ENCODE measurements at regions not wholly inside any gene's neighbourhood (a gene's known extent, or its start where the extent isn't known, plus 50 kb on each side); places are given as distances from the start of the nearest gene placed in this dataset.

DNA sequence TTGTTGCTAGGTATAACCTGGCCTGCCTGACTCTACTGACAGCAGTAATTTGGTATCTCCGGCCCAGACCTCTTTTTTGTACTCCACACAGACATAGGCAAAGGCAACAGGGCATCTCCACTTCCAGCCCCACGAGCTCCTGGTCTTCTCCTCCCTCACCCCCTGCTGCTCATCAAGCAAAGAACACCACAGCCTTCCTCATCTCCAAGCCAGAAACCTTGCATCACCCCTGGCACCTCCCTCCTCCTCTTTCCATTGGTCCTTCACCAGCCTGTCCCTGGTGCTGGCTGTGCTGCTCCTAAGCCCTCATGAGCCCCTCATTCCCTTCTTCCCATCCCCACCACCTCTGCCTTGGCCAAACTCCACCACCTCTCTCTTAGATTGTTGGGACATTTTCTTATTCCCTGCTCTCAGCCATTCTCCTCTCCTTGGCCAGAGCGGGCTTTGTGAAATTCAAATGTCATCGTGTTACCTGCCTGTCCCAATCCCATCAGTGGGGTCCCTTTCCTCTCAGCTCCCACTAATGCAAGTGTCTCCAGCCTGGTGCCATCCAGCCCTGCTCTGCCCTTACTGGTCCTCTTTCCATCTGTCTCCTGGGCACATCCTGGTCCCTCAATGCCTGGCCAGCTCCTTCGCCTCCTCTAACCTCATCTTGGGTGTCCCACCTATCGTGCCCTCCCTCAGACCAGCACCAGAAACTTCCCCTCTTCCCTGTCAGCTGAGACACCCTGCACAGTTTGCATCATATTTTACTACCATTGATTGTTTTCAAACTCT, 77.4 kb downstream of the INHBB start:
- no peak overlapping the region for H3K4me3 ChIP-seq (ENCODE audit: control insufficient read depth, low read depth, low read length)
- TF ChIP-seq, protein P1, sequence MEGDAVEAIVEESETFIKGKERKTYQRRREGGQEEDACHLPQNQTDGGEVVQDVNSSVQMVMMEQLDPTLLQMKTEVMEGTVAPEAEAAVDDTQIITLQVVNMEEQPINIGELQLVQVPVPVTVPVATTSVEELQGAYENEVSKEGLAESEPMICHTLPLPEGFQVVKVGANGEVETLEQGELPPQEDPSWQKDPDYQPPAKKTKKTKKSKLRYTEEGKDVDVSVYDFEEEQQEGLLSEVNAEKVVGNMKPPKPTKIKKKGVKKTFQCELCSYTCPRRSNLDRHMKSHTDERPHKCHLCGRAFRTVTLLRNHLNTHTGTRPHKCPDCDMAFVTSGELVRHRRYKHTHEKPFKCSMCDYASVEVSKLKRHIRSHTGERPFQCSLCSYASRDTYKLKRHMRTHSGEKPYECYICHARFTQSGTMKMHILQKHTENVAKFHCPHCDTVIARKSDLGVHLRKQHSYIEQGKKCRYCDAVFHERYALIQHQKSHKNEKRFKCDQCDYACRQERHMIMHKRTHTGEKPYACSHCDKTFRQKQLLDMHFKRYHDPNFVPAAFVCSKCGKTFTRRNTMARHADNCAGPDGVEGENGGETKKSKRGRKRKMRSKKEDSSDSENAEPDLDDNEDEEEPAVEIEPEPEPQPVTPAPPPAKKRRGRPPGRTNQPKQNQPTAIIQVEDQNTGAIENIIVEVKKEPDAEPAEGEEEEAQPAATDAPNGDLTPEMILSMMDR (IDR thresholded peaks at IDR 0.05; ENCODE audit: control insufficient read depth, insufficient read depth, low read depth, low read length, missing control alignments): no peak
- DNase-seq (ENCODE audit: low read depth): no peak

DNA sequence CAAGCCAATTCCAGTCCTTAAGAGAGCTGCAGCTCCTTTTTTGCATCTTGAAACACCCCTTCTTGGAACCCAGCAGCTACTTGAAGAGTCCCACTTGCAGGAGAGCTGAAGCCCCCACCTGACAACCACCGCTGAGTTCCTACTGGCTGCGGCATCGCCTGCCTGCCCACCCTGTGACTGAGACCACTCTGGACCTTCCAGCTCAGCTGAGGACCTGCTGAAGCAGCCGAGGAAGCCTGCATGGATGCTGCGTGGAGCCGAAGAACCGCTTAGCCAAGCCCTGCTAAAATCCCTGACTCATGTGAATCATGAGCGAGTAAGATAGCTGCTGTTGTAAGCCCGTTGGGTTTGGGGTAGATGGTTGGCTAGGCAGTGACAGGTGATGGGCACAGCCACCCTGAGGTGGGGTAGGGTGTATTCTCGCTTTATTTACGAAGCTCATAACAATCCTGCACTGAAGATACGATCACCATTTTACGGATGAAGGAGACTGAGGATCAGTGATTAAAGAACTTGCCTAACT, 78.4 kb downstream of the INHBB start:
- H3K4me3 ChIP-seq (ENCODE audit: control insufficient read depth, low read depth, low read length): no peak overlapping the region
- DNase-seq (ENCODE audit: low read depth): no peak
- TF ChIP-seq, protein P1 (IDR thresholded peaks at IDR 0.05; ENCODE audit: control insufficient read depth, insufficient read depth, low read depth, low read length, missing control alignments): no peak

DNA sequence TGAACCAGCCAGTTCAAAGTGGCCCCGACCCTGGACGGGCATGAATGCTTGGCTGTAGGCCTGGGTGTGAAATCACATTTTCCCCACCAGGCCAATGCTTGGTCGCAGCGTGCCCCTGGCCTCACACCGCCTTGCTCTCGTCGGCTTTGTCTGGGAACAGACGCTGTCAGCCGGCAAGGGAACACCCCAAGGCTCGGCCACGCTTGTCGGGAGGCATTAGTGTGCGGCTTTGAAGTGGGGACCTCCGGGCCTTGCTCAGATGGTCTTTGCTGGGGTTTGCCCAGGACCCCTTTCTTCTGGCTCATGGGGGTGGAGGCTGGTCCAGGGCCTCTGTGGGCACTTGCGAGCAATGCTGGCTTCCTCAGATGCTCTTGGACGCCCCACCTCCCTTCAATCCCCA, 79.1 kb downstream of the INHBB start:
- H3K4me3 ChIP-seq (ENCODE audit: control insufficient read depth, low read depth, low read length): no peak overlapping the region
- TF ChIP-seq, protein P1 (IDR thresholded peaks at IDR 0.05; ENCODE audit: control insufficient read depth, insufficient read depth, low read depth, low read length, missing control alignments): no peak
- DNase-seq (ENCODE audit: low read depth): no peak

DNA sequence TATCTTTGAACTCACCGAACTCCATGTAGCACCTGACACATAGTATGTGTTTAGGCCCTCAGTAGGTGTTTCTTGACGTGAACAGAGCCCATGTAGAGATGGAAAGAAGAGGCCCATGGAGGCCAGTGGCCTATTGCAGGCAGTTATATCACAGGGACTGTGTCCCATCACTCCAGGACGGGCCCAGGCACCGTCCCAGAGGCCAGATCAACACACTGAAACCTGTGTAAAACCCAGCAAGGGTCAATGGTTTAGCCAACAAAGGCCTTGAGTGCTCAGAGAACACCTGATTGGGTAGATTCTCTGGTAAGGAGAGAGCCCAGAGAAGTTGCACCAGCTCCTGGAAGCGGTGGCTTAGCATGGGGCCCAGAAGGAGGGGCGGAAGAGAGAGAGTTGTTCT, 82.8 kb downstream of the INHBB start:
- TF ChIP-seq, protein P1 (IDR thresholded peaks at IDR 0.05; ENCODE audit: control insufficient read depth, insufficient read depth, low read depth, low read length, missing control alignments): no peak
- H3K4me3 ChIP-seq (ENCODE audit: control insufficient read depth, low read depth, low read length): no peak overlapping the region

DNA sequence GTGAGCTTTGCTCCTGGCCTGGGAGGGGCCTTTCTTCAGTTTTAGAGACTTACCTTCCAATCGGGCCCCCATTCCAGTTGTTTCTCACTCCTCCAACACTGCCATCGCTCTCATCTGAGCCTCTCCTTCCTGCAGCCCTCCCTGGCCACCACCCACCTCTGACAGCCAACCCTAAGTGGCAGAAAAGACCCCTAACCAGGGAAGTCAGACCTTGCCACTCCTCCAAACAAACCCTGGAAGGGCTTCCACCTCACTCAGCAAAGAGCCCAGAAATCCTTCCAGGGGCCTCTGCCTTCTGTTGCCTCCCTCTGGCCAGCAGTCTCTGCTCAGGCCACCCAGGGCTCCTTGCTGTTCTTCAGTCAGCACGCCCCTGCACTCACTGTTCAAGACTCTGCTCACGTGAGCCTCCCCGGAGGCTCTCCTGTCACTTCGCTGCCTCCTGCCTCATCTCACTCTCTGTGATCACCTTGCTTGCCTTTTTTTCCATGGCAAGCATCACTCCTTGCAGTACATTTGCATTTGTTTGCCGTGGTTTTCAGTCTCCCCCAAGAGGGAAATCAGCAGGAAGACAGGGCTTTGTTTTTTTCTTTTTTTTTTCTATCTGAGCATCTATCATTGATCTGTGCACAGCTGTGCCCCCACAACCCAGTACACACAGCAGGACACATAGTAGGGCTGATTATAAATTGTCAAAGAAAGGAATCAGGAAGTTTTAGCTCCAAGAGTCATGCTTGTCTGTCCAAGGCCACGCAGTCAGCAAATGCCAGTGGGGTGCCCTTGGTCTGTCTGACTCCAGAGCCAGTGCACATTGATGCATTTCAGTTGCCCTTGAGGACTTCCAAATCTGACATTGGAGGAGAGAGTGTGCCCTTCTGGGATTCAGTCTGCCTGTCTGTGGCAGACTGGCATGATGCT, 83.9 kb downstream of the INHBB start:
- DNase-seq (ENCODE audit: low read depth): no peak
- H3K4me3 ChIP-seq (ENCODE audit: control insufficient read depth, low read depth, low read length): no peak overlapping the region
- TF ChIP-seq, protein P1 (IDR thresholded peaks at IDR 0.05; ENCODE audit: control insufficient read depth, insufficient read depth, low read depth, low read length, missing control alignments): no peak

More for the DNA sequence above, 82.8 kb downstream of the INHBB start:
- DNase-seq (ENCODE audit: low read depth): no peak

DNA sequence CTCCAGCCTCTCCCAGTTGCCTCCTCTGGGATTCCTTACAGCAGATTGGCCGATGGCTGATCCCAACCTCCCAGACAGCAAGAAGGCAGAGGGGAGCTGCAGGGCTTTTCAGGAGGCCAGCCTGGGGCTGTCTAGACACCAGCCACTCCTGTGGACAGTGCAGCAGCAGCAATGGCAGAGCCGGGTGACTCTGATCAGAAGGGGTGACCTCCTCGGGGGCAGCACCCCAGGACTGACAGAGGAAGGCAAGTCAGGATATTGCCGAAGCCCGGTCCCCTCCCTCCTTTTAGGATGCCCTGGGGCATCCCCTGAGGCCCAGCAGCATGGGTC, 84.5 kb downstream of the INHBB start:
- TF ChIP-seq, protein P1 (IDR thresholded peaks at IDR 0.05; ENCODE audit: control insufficient read depth, insufficient read depth, low read depth, low read length, missing control alignments): no peak
- no peak for DNase-seq (ENCODE audit: low read depth)
- no peak overlapping the region for H3K4me3 ChIP-seq (ENCODE audit: control insufficient read depth, low read depth, low read length)

All from AG09309 (cell line).